ENCODE measurements at regions not wholly inside any gene's neighbourhood (a gene's known extent, or its start where the extent isn't known, plus 50 kb on each side); places are given as distances from the start of the nearest gene placed in this dataset.

- no peak for DNase-seq (ENCODE audit: low read depth)
Measured at GRCh38 chr1:222370081-222370912, 177.6 kb downstream of the HHIPL2 start.

DNA sequence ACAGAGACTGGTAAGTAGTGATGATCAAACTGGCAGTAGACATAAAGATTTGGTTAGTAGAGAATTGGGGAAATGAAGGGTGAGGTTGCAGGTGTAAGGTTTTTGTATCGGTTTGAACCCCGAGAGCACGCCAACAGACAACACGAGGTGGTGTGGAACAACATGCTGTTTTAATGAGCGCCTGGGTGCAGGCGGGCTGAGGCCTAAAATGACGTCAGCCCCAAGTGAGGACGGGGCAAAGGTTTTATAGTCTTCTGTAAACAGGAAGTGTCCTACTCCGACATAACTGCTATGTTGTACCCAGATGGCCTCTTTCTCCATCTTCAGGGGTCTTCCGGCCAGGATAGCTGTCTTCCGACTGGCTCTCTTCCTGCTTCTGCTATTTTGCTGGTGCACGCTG is 178.8 kb downstream of the HHIPL2 start:
- DNase-seq (ENCODE audit: low read depth) = no peak

GRCh38 chr1:222358100-222358499 is 189.8 kb downstream of the HHIPL2 start:
- no peak for DNase-seq (ENCODE audit: low read depth)

- no peak for DNase-seq (ENCODE audit: low read depth)
Measured at GRCh38 chr1:222357252-222357651, 190.7 kb downstream of the HHIPL2 start.

- no peak for DNase-seq (ENCODE audit: low read depth)
Measured at GRCh38 chr1:222347627-222348026, 200.3 kb downstream of the HHIPL2 start.

GRCh38 chr1:222346955-222347354 is 200.9 kb downstream of the HHIPL2 start:
- no peak for DNase-seq (ENCODE audit: low read depth)

DNA sequence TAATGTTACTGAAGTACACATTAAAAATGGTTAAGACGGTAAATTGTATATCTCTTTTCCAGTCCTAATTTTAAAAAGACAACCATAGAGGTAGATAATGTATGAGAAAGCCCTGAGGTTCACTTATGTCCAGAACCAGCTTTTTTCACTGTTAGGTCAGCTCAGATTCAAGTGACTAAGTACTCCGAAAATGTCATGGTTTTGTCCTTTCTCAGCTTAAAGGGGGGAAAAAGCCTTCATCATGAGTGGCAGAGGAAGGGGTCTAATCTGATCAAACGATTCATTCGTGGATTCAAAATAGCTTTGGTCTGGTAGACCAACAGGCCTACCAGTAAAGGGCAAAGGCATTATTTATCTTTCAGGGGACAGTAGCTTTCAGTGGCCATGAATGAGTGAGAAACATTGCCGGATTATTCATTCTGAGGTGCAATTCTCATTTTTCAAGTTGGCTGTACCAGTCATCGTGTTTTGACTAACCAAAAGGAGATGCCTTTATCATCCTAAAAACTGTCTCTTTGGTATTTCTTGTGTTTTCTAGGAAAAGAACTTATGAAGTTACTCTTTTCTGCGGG is 208.4 kb downstream of the HHIPL2 start:
- no peak for DNase-seq (ENCODE audit: low read depth)

GRCh38 chr1:222335586-222335985 is 212.3 kb downstream of the HHIPL2 start:
- no peak for DNase-seq (ENCODE audit: low read depth)

DNA sequence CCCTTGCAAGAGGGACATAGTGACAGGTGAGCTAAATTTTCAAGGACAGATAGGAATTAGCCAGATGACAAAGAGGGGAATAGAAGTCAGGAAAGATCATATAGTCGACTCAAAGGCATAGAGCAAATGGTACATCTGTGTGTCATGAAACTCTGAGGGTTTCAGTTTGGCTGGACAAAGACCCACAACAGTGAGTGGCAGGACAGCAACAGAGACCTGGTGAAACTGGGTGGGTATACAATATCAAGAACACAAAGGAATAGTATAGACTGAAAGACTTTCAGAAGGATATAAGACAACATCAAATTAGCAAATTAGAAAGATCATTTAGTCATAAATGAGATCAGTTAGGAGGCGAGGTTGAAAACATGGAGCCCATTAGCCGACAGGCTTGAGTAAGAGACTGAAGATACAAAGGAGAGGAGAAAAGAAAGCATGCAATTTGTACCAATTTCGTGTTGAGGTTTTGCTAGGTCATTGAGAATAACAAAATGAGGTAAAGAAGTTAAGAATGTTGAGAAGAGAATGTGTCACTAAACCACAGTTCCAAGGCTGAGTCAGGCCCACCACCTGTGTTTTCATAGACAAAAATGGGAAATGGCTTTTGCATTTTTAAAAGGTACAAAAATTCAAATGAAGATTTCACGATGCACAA is 213.8 kb downstream of the HHIPL2 start:
- no peak for DNase-seq (ENCODE audit: low read depth)

DNA sequence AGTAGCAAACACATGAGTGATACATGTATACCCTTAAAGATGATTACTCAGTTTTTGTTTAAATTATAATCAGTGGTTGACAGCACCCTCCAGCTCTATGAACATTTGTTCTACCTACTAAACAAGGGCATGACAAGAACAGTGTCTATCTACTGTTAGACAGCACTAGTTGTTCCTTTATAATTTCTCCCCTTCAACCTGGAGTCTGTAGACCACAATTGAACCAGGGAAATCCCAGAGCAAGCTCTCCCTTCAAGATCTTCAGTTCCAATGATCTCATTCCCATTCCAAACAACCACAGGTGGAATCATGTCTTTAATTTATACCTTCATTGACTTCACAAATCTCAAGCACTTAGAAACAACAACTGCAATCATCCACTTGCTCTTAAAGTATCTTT is 216.1 kb downstream of the HHIPL2 start:
- no peak for DNase-seq (ENCODE audit: low read depth)

DNA sequence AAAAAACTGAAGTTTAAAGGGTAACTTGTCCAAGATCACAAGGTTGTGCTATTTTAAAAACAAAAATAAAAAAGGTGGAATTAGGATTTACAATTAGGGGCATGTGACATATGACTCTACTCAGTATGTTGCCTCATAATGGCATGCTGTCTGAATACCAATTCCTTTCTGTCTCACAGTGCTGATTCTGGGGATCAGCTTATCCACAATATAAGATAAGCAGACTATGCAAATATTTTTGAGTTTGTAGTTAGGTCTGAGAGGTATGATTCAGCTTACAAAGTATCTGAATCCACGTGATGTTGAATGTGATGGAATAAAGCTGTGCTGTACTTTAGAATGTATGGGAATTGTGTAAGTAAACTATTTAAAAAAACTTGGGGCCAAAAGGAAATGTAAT is 216.6 kb downstream of the HHIPL2 start:
- DNase-seq (ENCODE audit: low read depth) = no peak

GRCh38 chr1:222329493-222330045 is 218.3 kb downstream of the HHIPL2 start:
- no peak for DNase-seq (ENCODE audit: low read depth)

GRCh38 chr1:222326710-222327036 is 221.2 kb downstream of the HHIPL2 start:
- DNase-seq (ENCODE audit: low read depth) = no peak

DNA sequence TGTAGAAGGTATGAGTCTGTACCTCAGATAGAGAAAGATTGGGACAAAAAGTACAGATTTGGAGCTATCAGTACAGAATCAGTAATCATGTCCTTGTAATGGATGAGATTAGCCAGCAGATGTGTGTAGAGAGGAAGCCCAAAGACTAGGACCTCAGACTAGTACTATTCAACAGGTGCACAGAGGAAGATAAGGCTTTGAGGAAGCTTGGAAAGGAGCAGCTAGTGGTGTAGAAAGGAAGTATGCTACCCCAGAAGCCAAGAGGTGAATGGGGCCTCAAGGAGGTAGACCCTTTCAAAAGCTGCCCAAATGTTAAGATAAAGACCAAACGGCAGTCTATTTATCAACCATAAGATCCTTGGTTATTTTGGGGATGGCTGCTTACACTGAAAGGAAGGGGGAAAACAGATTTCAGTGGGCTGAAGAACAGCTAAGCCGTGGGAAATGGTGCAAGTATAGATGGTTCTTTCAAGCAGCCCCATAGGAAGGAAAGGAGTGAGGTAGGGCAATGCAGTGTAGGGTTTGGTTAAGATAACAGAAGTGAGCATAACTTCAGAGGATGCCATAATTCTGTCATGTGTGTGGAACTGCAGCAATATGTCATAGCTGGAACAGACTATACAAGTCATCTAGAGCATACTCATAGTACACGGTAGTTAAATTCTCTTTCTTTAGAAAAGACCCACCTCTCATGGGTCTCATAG is 221.7 kb downstream of the HHIPL2 start:
- DNase-seq (ENCODE audit: low read depth) = no peak

GRCh38 chr1:222325506-222325905 is 222.4 kb downstream of the HHIPL2 start:
- no peak for DNase-seq (ENCODE audit: low read depth)

GRCh38 chr1:222314839-222315238 is 233.1 kb downstream of the HHIPL2 start:
- no peak for DNase-seq (ENCODE audit: low read depth)

- DNase-seq (ENCODE audit: low read depth) = no peak
Measured at GRCh38 chr1:222310836-222311235, 237.1 kb downstream of the HHIPL2 start.

- no peak for DNase-seq (ENCODE audit: low read depth)
Measured at GRCh38 chr1:222307621-222308020, 240.3 kb downstream of the HHIPL2 start.

GRCh38 chr1:222306512-222306911 is 241.4 kb downstream of the HHIPL2 start:
- no peak for DNase-seq (ENCODE audit: low read depth)

DNA sequence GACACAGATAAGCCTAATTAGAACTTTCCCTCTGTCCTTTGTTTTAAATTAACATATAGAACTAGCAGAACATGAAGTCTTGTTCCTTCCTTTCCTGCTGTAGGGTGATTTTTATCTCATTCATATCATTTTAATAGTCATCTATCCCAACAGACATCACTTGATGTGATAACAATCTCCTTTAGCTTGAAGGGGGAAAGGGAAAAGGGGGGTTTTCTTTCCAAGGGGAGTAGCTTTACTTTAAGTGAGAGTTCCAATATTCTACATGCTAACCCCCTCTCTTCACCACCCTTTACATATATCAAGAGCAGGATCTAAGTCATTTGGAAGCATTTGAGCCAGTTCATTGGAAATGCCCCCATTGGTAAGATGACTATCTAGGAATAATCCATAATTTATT is 241.9 kb downstream of the HHIPL2 start:
- DNase-seq (ENCODE audit: low read depth) = no peak

GRCh38 chr1:222301652-222302051 is 246.3 kb downstream of the HHIPL2 start:
- DNase-seq (ENCODE audit: low read depth) = no peak

DNA sequence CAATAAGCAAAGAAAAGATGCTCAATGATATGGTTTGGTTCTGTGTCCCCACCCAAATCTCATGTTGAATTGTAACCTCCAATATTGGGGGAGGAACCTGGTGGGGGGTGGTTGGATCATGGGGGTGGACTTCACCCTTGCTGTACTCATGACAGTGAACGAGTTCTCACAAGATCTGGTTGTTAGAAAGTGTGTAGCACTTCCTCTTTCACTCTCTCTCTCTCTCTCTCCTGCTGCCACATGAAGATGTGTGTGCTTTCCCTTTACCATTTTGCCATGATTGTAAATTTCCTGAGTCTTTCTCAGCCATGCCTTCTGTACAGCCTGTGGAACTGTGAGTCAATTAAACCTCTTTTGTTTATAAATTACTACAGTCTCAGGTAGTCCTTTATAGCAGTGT is 248.4 kb downstream of the HHIPL2 start:
- DNase-seq (ENCODE audit: low read depth) = no peak

GRCh38 chr1:222290866-222291265 is 257.0 kb downstream of the HHIPL2 start:
- DNase-seq (ENCODE audit: low read depth) = no peak

Measured in T-helper 22 cell (primary cell).